GM10266 (cell line): ENCODE measurements at regions not wholly inside any gene's neighbourhood (a gene's known extent, or its start where the extent isn't known, plus 50 kb on each side); places are given as distances from the start of the nearest gene placed in this dataset.

Source experiments
- DNase-seq: peaks from one replicate; pipeline ENCODE4 v3.0.0; 2012; ENCODE audit errors: extremely low spot score
- CTCF ChIP-seq: IDR thresholded peaks from 2 replicates; pipeline ENCODE4 v1.5.1; 2012; ENCODE audit warnings: mild to moderate bottlenecking, low read depth; ENCODE audit not compliant: control insufficient read depth, insufficient read depth; ENCODE audit errors: missing control alignments

- no peak for TF ChIP-seq CTCF
- DNase-seq, result no peak
Measured at GRCh38 chr4:53832549-53832948, 231.9 kb downstream of the CHIC2 start.

- TF ChIP-seq CTCF, result no peak
- DNase-seq, result no peak
Measured at GRCh38 chr4:53830511-53830910, 233.9 kb downstream of the CHIC2 start.

- TF ChIP-seq CTCF, result no peak
Measured at GRCh38 chr4:53821179-53821851, 230.0 kb upstream of the LNX1 start.

GRCh38 chr4:53818104-53818503, 226.8 kb upstream of the LNX1 start:
- no peak for DNase-seq
- TF ChIP-seq CTCF, result no peak

More at GRCh38 chr4:53821179-53821851, 230.0 kb upstream of the LNX1 start:
- DNase-seq, result no peak

- no peak for TF ChIP-seq CTCF
- DNase-seq, result no peak
Measured at GRCh38 chr4:53816561-53816960, 225.3 kb upstream of the LNX1 start.

- TF ChIP-seq CTCF, result no peak
- DNase-seq, result no peak
Measured at GRCh38 chr4:53815281-53815680, 224.0 kb upstream of the LNX1 start.

GRCh38 chr4:53813998-53814397, 222.7 kb upstream of the LNX1 start:
- TF ChIP-seq CTCF, result no peak
- no peak for DNase-seq
